ENCODE measurements at regions not wholly inside any gene's neighbourhood (a gene's known extent, or its start where the extent isn't known, plus 50 kb on each side); places are given as distances from the start of the nearest gene placed in this dataset.

- DNase-seq = no peak
Measured at GRCh38 chr4:30879855-30880598, 159.9 kb downstream of the PCDH7 start.

GRCh38 chr4:30881985-30882384 lies 161.8 kb downstream of the PCDH7 start:
- DNase-seq = no peak

- DNase-seq = no peak
Measured at GRCh38 chr4:30882443-30882842, 162.3 kb downstream of the PCDH7 start.

- DNase-seq = no peak
Measured at GRCh38 chr4:30882995-30883675, 163.0 kb downstream of the PCDH7 start.

GRCh38 chr4:30901461-30902451 lies 181.6 kb downstream of the PCDH7 start:
- no peak for DNase-seq

GRCh38 chr4:30903502-30904214 lies 183.5 kb downstream of the PCDH7 start:
- no peak for DNase-seq

GRCh38 chr4:30904215-30904555 lies 184.0 kb downstream of the PCDH7 start:
- DNase-seq = no peak

GRCh38 chr4:30904588-30904987 lies 184.4 kb downstream of the PCDH7 start:
- DNase-seq = no peak

- no peak for DNase-seq
Measured at GRCh38 chr4:30912098-30912714, 192.0 kb downstream of the PCDH7 start.

GRCh38 chr4:30916337-30917274 lies 196.4 kb downstream of the PCDH7 start:
- no peak for DNase-seq

- DNase-seq = no peak
Measured at GRCh38 chr4:30917946-30918345, 197.8 kb downstream of the PCDH7 start.

GRCh38 chr4:30919458-30919857 lies 199.3 kb downstream of the PCDH7 start:
- no peak for DNase-seq

- DNase-seq = no peak
Measured at GRCh38 chr4:30920043-30920442, 199.9 kb downstream of the PCDH7 start.

GRCh38 chr4:30922625-30923024 lies 202.5 kb downstream of the PCDH7 start:
- no peak for DNase-seq

GRCh38 chr4:30924495-30924894 lies 204.3 kb downstream of the PCDH7 start:
- no peak for DNase-seq

GRCh38 chr4:30929649-30930048 lies 209.5 kb downstream of the PCDH7 start:
- no peak for DNase-seq

GRCh38 chr4:30930276-30930675 lies 210.1 kb downstream of the PCDH7 start:
- DNase-seq = no peak

GRCh38 chr4:30932581-30932980 lies 212.4 kb downstream of the PCDH7 start:
- no peak for DNase-seq

GRCh38 chr4:30939069-30939468 lies 218.9 kb downstream of the PCDH7 start:
- no peak for DNase-seq

GRCh38 chr4:30939684-30940083 lies 219.5 kb downstream of the PCDH7 start:
- no peak for DNase-seq

GRCh38 chr4:30941641-30942040 lies 221.5 kb downstream of the PCDH7 start:
- no peak for DNase-seq
